ENCODE measurements at regions not wholly inside any gene's neighbourhood (a gene's known extent, or its start where the extent isn't known, plus 50 kb on each side); places are given as distances from the start of the nearest gene placed in this dataset.

DNA sequence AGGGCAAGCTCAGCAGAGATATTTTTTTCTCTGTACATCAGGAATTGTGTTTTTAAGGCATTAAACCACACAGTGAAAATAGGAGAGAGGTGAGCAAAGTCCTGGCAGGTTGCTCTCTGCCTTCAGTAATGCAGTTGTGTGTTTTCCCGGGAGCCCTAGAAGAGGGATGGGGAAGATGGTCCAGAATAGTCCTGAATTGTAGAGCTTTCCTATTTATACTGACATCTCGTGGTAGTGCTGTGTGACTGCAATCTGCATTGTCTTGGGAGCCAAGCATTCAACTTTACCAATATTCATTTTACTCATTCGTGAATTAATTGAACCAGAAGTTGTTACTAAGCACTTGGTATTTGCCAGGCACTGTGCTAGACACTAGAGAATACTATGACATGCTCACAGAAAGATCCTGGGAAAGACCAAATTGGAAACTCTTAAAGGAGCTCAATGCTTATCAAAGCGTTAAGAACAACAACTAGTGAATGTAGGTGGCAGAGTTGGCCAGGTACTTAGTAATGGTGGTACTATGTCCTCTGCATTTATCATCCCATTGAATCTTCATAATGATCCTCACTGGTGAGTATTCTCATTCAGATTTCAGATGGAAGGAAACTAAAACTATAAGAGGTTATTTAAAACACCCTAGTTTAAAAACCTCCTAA is 214.6 kb downstream of the TRIB2 start:
- peak; percentile 29 for DNase-seq (ENCODE audit: low spot score)

DNA sequence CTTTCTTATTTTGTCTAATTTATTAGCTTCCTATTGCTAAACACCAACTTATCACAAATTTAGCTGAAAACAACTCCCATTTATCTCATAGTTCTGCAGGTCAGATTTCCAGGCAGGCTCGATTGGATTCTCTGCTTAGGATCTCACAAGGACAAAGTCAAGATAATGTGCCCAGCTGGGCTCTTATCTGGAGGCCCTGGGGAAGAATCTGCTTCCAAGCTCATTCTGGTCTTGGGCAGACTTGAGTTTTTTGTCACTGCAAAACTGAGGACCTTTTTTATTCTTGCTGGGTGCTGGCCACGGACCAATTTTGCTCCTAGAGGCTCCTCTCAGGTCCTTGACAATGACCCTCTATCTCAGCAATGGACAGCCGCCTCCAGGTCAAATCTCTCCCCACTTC is 215.5 kb downstream of the TRIB2 start:
- no peak for DNase-seq (ENCODE audit: low spot score)

- no peak for DNase-seq (ENCODE audit: low spot score)
Measured at GRCh38 chr2:12934146-12934756, 217.5 kb downstream of the TRIB2 start.

DNA sequence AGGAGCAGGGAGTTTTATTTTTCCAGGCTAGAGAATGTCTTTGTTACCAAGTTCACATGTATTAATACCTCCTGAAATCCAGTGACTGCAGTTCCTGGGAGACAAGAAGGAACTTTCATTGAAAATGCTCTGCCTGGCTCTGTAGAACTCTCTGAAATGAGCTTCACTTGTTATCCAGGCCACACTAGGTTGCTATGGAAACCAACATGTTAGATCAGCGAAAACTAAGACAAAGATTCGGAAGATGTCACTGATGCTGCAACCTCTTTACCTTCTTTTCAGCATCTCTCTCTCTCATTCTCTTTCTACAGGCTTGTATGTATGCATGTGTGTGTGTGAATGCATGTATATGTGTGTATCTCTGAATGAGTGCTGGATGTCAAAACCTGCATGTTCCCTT is 218.5 kb downstream of the TRIB2 start:
- DNase-seq (ENCODE audit: low spot score): no peak

GRCh38 chr2:12935796-12936195 is 219.1 kb downstream of the TRIB2 start:
- DNase-seq (ENCODE audit: low spot score): no peak

- DNase-seq (ENCODE audit: low spot score): no peak
Measured at GRCh38 chr2:12941203-12941602, 224.5 kb downstream of the TRIB2 start.

- DNase-seq (ENCODE audit: low spot score): peak; percentile 19
Measured at GRCh38 chr2:12948231-12948960, 231.7 kb downstream of the TRIB2 start.

DNA sequence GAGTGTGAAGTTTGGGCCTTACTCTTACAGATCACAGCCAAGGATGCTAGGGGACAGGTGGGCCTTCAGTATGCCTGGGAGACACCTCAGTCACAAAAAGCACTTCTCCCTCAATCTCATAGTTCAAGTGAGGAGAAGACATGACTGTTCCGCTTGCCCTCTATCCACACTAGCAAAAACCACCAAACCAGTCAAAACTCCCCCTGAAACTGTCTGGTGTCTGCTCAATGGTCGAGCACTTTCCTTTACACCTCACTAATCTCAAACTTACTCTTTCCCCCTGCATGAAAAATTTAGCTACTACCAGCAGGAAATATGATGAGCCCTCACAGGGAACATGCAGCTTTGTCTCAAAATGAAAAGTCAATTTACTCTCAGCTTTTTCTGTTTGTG is 232.2 kb downstream of the TRIB2 start:
- DNase-seq (ENCODE audit: low spot score): no peak

- no peak for DNase-seq (ENCODE audit: low spot score)
Measured at GRCh38 chr2:12949406-12949805, 232.7 kb downstream of the TRIB2 start.

DNA sequence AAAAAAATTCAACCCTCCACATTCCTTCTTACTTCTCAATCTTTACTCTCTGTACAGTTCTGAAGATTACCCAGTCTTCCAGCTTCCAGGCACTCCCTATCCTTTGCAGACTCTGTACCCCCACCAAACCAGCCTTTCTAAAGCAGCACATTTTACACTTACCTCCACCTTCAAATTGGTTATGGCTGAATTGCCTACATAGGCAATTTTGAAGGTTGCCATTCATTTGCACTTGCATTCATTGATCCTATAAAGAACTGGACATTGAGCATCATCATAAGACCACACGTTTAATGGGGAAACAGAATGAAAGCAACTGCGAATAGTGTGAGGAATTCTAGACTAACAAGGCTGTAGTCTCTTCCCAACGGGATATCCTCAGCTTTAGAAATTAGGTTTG is 233.4 kb downstream of the TRIB2 start:
- DNase-seq (ENCODE audit: low spot score): no peak

DNA sequence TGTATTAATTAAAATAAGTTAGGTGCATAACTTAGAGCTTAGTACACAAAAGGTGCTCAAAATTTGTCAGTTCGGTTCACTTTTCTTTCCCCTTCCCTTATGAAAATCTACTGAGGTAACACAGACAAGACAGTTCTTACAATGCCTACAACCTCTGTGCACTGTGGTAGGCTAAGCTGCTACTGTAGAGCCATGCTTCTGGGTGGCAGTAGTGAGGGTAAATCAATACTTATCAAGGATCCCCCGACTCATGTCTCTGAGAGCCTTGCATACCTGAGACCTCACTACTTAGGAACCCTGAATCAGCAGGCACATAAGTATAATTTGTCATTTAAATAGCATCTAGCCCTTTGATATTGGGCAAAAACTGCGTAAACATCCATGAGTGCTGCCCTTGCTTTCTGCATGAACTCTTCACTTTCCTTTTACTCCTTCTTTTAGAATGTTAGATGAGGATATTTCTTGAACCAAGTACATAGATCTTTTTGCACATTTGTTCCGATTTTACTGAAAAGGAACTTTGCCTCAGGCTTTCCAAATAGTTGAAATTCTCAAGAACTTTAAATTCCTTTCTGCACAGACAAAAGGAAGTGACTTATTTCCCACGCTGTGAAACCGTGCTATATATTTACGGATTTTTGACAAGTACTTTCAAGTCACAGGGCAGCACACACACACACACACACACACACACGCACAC is 234.4 kb downstream of the TRIB2 start:
- DNase-seq (ENCODE audit: low spot score): no peak

DNA sequence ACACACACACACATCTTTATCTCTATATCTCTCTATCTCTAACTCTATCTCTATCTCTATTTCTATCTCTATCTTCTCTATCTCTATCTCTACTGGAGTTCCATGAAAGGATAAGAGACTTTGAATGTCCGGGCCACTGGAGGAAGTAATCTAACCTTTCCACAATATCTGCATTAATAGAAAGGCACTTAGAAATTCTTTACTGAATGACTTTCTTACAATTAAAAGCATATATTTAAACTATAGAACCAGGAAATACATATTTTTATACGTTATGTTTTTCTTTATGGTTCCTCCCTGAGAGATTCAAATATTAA is 234.9 kb downstream of the TRIB2 start:
- DNase-seq (ENCODE audit: low spot score): no peak

- no peak for DNase-seq (ENCODE audit: low spot score)
Measured at GRCh38 chr2:12953596-12953995, 236.9 kb downstream of the TRIB2 start.

GRCh38 chr2:12955864-12956263 is 239.1 kb downstream of the TRIB2 start:
- no peak for DNase-seq (ENCODE audit: low spot score)

- DNase-seq (ENCODE audit: low spot score): no peak
Measured at GRCh38 chr2:12957251-12957650, 240.5 kb downstream of the TRIB2 start.

GRCh38 chr2:12959935-12960334 is 243.2 kb downstream of the TRIB2 start:
- DNase-seq (ENCODE audit: low spot score): no peak

- DNase-seq (ENCODE audit: low spot score): no peak
Measured at GRCh38 chr2:12960671-12961070, 243.9 kb downstream of the TRIB2 start.

GRCh38 chr2:12964904-12965539 is 248.3 kb downstream of the TRIB2 start:
- DNase-seq (ENCODE audit: low spot score): no peak

- DNase-seq (ENCODE audit: low spot score): peak; percentile 72
Measured at GRCh38 chr2:12965540-12966269, 249.0 kb downstream of the TRIB2 start.

GRCh38 chr2:12967804-12968203 is 251.1 kb downstream of the TRIB2 start:
- DNase-seq (ENCODE audit: low spot score): no peak

GRCh38 chr2:12968399-12968798 is 251.7 kb downstream of the TRIB2 start:
- DNase-seq (ENCODE audit: low spot score): no peak

DNA sequence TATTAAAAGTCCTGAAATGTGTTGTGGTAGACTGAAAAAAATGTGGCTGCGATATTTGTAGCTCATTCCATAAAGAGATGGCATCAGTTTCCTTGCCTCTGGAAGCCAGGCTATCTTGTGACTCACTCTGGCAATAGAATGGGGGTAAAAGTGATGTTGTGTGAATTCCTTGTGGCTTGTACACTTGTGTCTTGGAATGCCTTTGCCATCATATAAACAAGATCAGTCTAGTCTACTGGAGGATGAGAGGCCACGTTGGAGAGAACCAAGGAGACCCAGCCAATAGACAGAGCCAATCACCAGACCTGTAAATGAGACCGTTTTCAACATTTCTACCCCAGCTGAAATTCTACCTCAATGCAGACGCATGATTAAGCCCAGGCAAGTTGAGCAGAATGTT is 254.1 kb downstream of the TRIB2 start:
- no peak for DNase-seq (ENCODE audit: low spot score)
